ENCODE measurements at regions not wholly inside any gene's neighbourhood (a gene's known extent, or its start where the extent isn't known, plus 50 kb on each side); places are given as distances from the start of the nearest gene placed in this dataset.

GRCh38 chr7:53988376-53988775 lies 553.8 kb upstream of the VSTM2A start:
- no peak for DNase-seq (ENCODE audit: insufficient read length, low spot score)
- FAIRE-seq = no peak
- TF ChIP-seq CTCF (IDR thresholded peaks at IDR 0.05; ENCODE audit: insufficient read depth, missing control alignments) = no peak

DNA sequence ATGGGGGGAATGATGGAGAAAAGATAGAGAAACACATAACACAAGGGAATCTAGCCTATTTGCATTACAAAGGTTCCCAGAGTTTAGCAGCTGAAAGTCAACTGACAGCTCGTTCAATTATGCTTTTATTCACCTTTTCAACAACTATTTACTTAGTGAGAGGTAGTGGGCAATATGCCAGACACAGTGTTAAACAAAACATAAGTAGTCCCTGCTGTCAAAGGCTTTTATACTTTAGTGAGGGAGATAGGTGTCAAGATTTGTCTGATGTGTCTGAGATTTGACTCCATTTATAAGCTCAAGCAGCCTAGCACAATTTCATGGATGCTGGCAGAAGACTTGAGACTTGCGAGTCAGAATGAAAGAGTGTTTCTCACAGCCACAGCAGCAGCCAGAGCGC lies 549.0 kb upstream of the VSTM2A start:
- TF ChIP-seq CTCF (IDR thresholded peaks at IDR 0.05; ENCODE audit: insufficient read depth, missing control alignments) = no peak
- no peak for DNase-seq (ENCODE audit: insufficient read length, low spot score)
- no peak for FAIRE-seq

GRCh38 chr7:53996876-53997275 lies 545.3 kb upstream of the VSTM2A start:
- FAIRE-seq (no peak), DNase-seq (ENCODE audit: insufficient read length, low spot score) (no peak)
- TF ChIP-seq CTCF (IDR thresholded peaks at IDR 0.05; ENCODE audit: insufficient read depth, missing control alignments) = no peak

GRCh38 chr7:54014765-54015164 lies 527.4 kb upstream of the VSTM2A start:
- no peak for DNase-seq (ENCODE audit: insufficient read length, low spot score)
- no peak for FAIRE-seq
- TF ChIP-seq CTCF (IDR thresholded peaks at IDR 0.05; ENCODE audit: insufficient read depth, missing control alignments) = no peak

- FAIRE-seq = no peak
- TF ChIP-seq CTCF (IDR thresholded peaks at IDR 0.05; ENCODE audit: insufficient read depth, missing control alignments) = no peak
- no peak for DNase-seq (ENCODE audit: insufficient read length, low spot score)
Observed at GRCh38 chr7:54015251-54015650, 526.9 kb upstream of the VSTM2A start.

DNA sequence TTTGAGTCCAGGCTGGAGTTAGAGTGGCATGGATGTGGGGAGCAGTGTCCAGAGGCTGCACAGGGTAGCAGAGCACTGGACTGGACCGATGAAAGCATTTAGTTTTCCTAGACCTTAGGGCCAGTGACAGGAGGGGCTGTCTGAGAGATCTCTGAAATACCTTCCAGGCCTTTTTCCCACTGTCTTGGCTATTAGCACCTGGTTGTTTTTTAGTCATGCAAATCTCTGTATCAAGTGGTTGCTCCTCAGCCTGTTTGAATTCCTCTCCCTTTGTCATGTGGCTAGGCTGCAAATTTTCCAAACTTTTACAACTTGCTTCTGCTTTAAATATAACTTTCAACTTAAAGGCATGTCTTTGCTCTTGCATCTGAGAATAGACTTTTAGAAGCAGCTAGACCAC lies 504.3 kb upstream of the VSTM2A start:
- TF ChIP-seq CTCF (IDR thresholded peaks at IDR 0.05; ENCODE audit: insufficient read depth, missing control alignments) = no peak
- DNase-seq (ENCODE audit: insufficient read length, low spot score) (no peak), FAIRE-seq (no peak)

- FAIRE-seq = no peak
Observed at GRCh38 chr7:54060643-54061042, 481.5 kb upstream of the VSTM2A start.

More at GRCh38 chr7:54060643-54061042, 481.5 kb upstream of the VSTM2A start:
- no peak for DNase-seq (ENCODE audit: insufficient read length, low spot score)
- TF ChIP-seq CTCF (IDR thresholded peaks at IDR 0.05; ENCODE audit: insufficient read depth, missing control alignments) = no peak
